ENCODE measurements at regions not wholly inside any gene's neighbourhood (a gene's known extent, or its start where the extent isn't known, plus 50 kb on each side); places are given as distances from the start of the nearest gene placed in this dataset.

- H4K20me1 ChIP-seq (ENCODE audit: control insufficient read depth, insufficient read depth), result no peaks in the 10 kb centered on the region
- no peak overlapping the region for H3K4me2 ChIP-seq (ENCODE audit: control insufficient read depth, insufficient read depth)
- RAD21 ChIA-PET (ENCODE audit: unreplicated experiment), result no interaction called here
- DNase-seq (ENCODE audit: low read depth, low spot score) (no peak), ATAC-seq (no peak), FAIRE-seq (no peak)
- TF ChIP-seq SUZ12 (IDR thresholded peaks at IDR 0.05; ENCODE audit: unreplicated experiment), result no peak
- no peak for TF ChIP-seq CREM (IDR thresholded peaks at IDR 0.05; ENCODE audit: low read depth)
- no peak overlapping the region for H3K9ac ChIP-seq (ENCODE audit: control insufficient read depth, insufficient read depth, low read length)
- POLR2A ChIA-PET, result no interaction called here
- no peaks in the 10 kb centered on the region for H3K79me2 ChIP-seq (ENCODE audit: control insufficient read depth, insufficient read depth, low read length)
- no peaks in the 10 kb centered on the region for H3K36me3 ChIP-seq (ENCODE audit: control insufficient read depth in 2 of 2, insufficient read depth in 2 of 2, low read length in 1 of 2)
- CTCF ChIA-PET, result interaction anchor here (1.1 kb wide), 2 partner anchors 9 to 31 kb away, joined by 3 read pairs; no protein-coding TSS in a partner anchor
- H3K4me1 ChIP-seq (ENCODE audit: control insufficient read depth, insufficient read depth, low read length), result no peaks in the 10 kb centered on the region
- no peak overlapping the region for H2AFZ ChIP-seq (ENCODE audit: control insufficient read depth, low read depth, low read length)
- SMC1A ChIA-PET (ENCODE audit: uncharacterized antibody, unreplicated experiment), result interaction anchor here (1.1 kb wide), 1 partner anchor 11 kb away, joined by 3 read pairs; no protein-coding TSS in a partner anchor
- no peaks in the 10 kb centered on the region for H3K9me3 ChIP-seq (replicated peaks; ENCODE audit: control insufficient read depth, insufficient read depth, low read length)
- intact Hi-C loops (cut with micrococcal nuclease; ENCODE audit: unreplicated experiment), result no loop called here
- BruUV-seq (replicated peaks), result no TSS peak
- no peak overlapping the region for H3K4me3 ChIP-seq
- in situ Hi-C loops (cut with MboI), result no loop called here
- no peaks in the 10 kb centered on the region; a peak in 2 of 4 replicates for H3K27me3 ChIP-seq (replicated peaks in 1 of 2; ENCODE audit: control insufficient read depth in 2 of 2, insufficient read depth in 2 of 2, low read length in 1 of 2)
- no peak overlapping the region for H3K27ac ChIP-seq (ENCODE audit: control insufficient read depth, insufficient read depth)
- 2% methylated on average over 2 of the region's 2 CpGs for WGBS (ENCODE audit: insufficient coverage, insufficient replicate concordance, low lambda C conversion rate, missing lambda C conversion rate)
These were observed 304.1 kb downstream of the C11orf87 start for GRCh38 chr11:109726061-109726460.

DNA sequence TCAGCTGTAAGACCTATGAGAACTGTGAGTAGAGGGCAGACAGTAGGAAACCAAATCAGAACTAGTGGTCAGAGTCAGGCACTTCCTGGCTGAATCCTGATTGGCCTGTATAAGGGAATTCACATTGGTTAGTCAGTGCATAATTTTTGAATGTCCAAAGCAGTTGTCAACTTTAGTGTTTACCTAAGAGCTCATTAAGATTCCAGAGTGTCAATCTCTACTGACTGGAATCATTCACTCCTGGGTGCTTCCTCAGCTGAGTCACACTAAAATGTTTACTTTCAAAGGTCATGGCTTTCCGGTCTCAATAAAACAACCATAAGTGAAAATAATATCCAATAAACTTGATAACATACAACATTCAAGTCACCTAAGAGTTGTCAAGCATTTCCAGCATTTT, 306.1 kb downstream of the C11orf87 start:
- BruUV-seq (replicated peaks), result no TSS peak
- CTCF ChIA-PET, result no interaction called here
- SMC1A ChIA-PET (ENCODE audit: uncharacterized antibody, unreplicated experiment), result no interaction called here
- H3K27ac ChIP-seq (ENCODE audit: control insufficient read depth, insufficient read depth), result no peak overlapping the region
- no peaks in the 10 kb centered on the region for H3K36me3 ChIP-seq (ENCODE audit: control insufficient read depth in 2 of 2, insufficient read depth in 2 of 2, low read length in 1 of 2)
- no peaks in the 10 kb centered on the region for H3K79me2 ChIP-seq (ENCODE audit: control insufficient read depth, insufficient read depth, low read length)
- H3K4me3 ChIP-seq, result no peak overlapping the region
- DNase-seq (ENCODE audit: low read depth, low spot score), result no peak
- H3K9ac ChIP-seq (ENCODE audit: control insufficient read depth, insufficient read depth, low read length), result no peak overlapping the region
- no peak for FAIRE-seq
- no peaks in the 10 kb centered on the region for H3K4me1 ChIP-seq (ENCODE audit: control insufficient read depth, insufficient read depth, low read length)
- no peaks in the 10 kb centered on the region; a peak in 2 of 4 replicates for H3K27me3 ChIP-seq (replicated peaks in 1 of 2; ENCODE audit: control insufficient read depth in 2 of 2, insufficient read depth in 2 of 2, low read length in 1 of 2)
- TF ChIP-seq IKZF2 (IDR thresholded peaks at IDR 0.05), result no peak
- no peak for ATAC-seq
- no peak overlapping the region for H3K4me2 ChIP-seq (ENCODE audit: control insufficient read depth, insufficient read depth)
- H2AFZ ChIP-seq (ENCODE audit: control insufficient read depth, low read depth, low read length), result no peak overlapping the region
- H3K9me3 ChIP-seq (replicated peaks; ENCODE audit: control insufficient read depth, insufficient read depth, low read length), result no peaks in the 10 kb centered on the region
- POLR2A ChIA-PET, result no interaction called here
- in situ Hi-C loops (cut with MboI) (no loop called here), intact Hi-C loops (cut with micrococcal nuclease; ENCODE audit: unreplicated experiment) (no loop called here)
- 35% methylated on average over 1 of the region's 1 CpG for WGBS (ENCODE audit: insufficient coverage, insufficient replicate concordance, low lambda C conversion rate, missing lambda C conversion rate)
- RAD21 ChIA-PET (ENCODE audit: unreplicated experiment), result no interaction called here
- no peaks in the 10 kb centered on the region for H4K20me1 ChIP-seq (ENCODE audit: control insufficient read depth, insufficient read depth)
